ENCODE measurements at regions not wholly inside any gene's neighbourhood (a gene's known extent, or its start where the extent isn't known, plus 50 kb on each side); places are given as distances from the start of the nearest gene placed in this dataset.

DNA sequence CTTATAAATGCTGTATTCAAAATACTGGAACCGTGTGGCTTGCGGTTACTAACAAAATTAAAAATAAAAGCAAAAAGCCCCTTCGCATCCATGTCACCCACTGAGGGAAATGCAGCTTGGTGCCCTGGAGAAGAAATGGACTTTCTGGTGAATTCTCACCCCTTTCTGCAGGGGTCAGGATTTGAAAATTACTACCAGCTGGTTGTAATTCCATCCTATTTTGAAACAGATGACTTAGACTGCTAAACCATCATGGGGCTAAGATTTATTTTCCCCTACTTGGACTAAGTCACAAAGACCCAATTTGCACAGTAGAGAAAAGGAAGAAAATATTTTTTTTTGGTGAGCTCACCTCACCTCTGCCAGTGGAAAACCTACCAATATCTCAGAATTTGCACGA lies 111.4 kb upstream of the MYOCD start:
- TF ChIP-seq CTCF (IDR thresholded peaks at IDR 0.05) = no peak
- TF ChIP-seq POLR2A (IDR thresholded peaks at IDR 0.05) = no peak
- no peak for TF ChIP-seq EP300 (IDR thresholded peaks at IDR 0.05)
- TF ChIP-seq POLR2AphosphoS5 (IDR thresholded peaks at IDR 0.05) = no peak
